ENCODE measurements at regions not wholly inside any gene's neighbourhood (a gene's known extent, or its start where the extent isn't known, plus 50 kb on each side); places are given as distances from the start of the nearest gene placed in this dataset.

DNA sequence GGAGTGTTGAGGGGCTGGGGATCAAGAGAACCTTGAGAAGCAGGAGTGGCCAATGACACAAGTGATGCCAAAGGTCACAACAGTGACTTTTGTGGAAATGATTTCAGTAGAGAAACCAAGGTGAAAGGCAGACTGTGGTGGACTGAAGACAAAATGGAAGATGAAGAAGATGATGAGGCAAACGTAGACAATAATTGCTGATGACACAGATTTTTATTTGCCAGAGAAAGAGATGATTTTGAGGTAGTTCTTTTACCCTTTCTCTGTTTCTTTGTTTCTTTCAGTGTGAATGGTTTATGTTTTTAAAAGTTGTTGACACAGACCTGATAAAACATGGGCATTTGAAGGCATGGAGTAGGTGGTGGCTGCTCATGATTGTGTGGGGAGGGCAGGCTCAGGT lies 121.0 kb upstream of the ARGLU1 start:
- Mint-ChIP-seq H3K4me3 (ENCODE audit: unreplicated experiment) (no peak overlapping the region), H3K27ac (ENCODE audit: low read depth, unreplicated experiment) (no peak overlapping the region), H3K4me1 (ENCODE audit: insufficient read depth, unreplicated experiment) (no peaks in the 10 kb centered on the region), H3K36me3 (ENCODE audit: insufficient read depth, unreplicated experiment) (no peaks in the 10 kb centered on the region), H3K9me3 (ENCODE audit: unreplicated experiment) (no peaks in the 10 kb centered on the region), H3K27me3 (ENCODE audit: insufficient read depth, unreplicated experiment) (no peaks in the 10 kb centered on the region)
- ChIA-PET CTCF (no interaction called here), POLR2A (no interaction called here)
- TF ChIP-seq, protein P1, sequence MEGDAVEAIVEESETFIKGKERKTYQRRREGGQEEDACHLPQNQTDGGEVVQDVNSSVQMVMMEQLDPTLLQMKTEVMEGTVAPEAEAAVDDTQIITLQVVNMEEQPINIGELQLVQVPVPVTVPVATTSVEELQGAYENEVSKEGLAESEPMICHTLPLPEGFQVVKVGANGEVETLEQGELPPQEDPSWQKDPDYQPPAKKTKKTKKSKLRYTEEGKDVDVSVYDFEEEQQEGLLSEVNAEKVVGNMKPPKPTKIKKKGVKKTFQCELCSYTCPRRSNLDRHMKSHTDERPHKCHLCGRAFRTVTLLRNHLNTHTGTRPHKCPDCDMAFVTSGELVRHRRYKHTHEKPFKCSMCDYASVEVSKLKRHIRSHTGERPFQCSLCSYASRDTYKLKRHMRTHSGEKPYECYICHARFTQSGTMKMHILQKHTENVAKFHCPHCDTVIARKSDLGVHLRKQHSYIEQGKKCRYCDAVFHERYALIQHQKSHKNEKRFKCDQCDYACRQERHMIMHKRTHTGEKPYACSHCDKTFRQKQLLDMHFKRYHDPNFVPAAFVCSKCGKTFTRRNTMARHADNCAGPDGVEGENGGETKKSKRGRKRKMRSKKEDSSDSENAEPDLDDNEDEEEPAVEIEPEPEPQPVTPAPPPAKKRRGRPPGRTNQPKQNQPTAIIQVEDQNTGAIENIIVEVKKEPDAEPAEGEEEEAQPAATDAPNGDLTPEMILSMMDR (IDR thresholded peaks at IDR 0.05; ENCODE audit: unreplicated experiment): no peak
- DNase-seq (ENCODE audit: unreplicated experiment): no peak
- intact Hi-C loops (cut with micrococcal nuclease): no loop called here
- BruUV-seq (replicated peaks): no TSS peak

DNA sequence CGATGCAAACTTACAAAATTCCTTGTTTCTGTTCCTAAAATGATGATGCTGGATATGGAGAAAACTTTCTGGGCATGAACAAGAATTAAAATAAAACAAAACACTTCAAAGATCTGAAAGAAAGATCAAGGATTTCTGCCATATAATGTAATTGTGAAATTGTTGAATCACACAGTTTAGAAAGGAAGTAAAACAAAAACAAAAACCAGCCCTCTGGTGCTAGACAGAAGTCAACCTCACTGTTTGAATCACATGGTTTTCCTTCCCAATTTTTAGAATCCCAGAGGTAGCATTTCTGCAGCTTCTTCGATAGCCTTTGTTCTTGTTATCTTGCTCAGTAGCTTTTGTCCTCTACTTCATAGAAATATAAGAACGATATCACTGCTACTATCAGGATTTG lies 118.2 kb upstream of the ARGLU1 start:
- Mint-ChIP-seq H3K9me3 (ENCODE audit: unreplicated experiment) (no peaks in the 10 kb centered on the region), H3K4me1 (ENCODE audit: insufficient read depth, unreplicated experiment) (no peaks in the 10 kb centered on the region), H3K27ac (ENCODE audit: low read depth, unreplicated experiment) (no peak overlapping the region), H3K27me3 (ENCODE audit: insufficient read depth, unreplicated experiment) (no peaks in the 10 kb centered on the region), H3K4me3 (ENCODE audit: unreplicated experiment) (no peak overlapping the region), H3K36me3 (ENCODE audit: insufficient read depth, unreplicated experiment) (no peaks in the 10 kb centered on the region)
- TF ChIP-seq, protein P1 (IDR thresholded peaks at IDR 0.05; ENCODE audit: unreplicated experiment): no peak
- intact Hi-C loops (cut with micrococcal nuclease): no loop called here
- no TSS peak for BruUV-seq (replicated peaks)
- ChIA-PET POLR2A (interaction anchor here (0.8 to 1.2 kb wide), 2 partner anchors 12 to 89 kb away, joined by 3 to 4 read pairs; no protein-coding TSS in a partner anchor), CTCF (interaction anchor here (3.0 kb wide), 1 partner anchor 66 kb away, joined by 8 read pairs; no protein-coding TSS in a partner anchor)
- peak; percentile 15 for DNase-seq (ENCODE audit: unreplicated experiment)

GRCh38 chr13:106685143-106685542 lies 117.2 kb upstream of the ARGLU1 start:
- no peak for DNase-seq (ENCODE audit: unreplicated experiment)
- TF ChIP-seq, protein P1 (IDR thresholded peaks at IDR 0.05; ENCODE audit: unreplicated experiment): no peak
- BruUV-seq (replicated peaks): no TSS peak
- intact Hi-C loops (cut with micrococcal nuclease): no loop called here
- H3K27me3 Mint-ChIP-seq (ENCODE audit: insufficient read depth, unreplicated experiment): no peaks in the 10 kb centered on the region
- ChIA-PET CTCF (interaction anchor here (1.0 to 3.0 kb wide), 2 partner anchors 17 to 65 kb away, joined by 3 to 8 read pairs; no protein-coding TSS in a partner anchor), POLR2A (interaction anchor here (1.2 kb wide), 1 partner anchor 90 kb away, joined by 3 read pairs; no protein-coding TSS in a partner anchor)
- no peaks in the 10 kb centered on the region for H3K9me3 Mint-ChIP-seq (ENCODE audit: unreplicated experiment)
- no peak overlapping the region for H3K4me3 Mint-ChIP-seq (ENCODE audit: unreplicated experiment)
- no peaks in the 10 kb centered on the region for H3K36me3 Mint-ChIP-seq (ENCODE audit: insufficient read depth, unreplicated experiment)
- H3K4me1 Mint-ChIP-seq (ENCODE audit: insufficient read depth, unreplicated experiment): no peaks in the 10 kb centered on the region
- H3K27ac Mint-ChIP-seq (ENCODE audit: low read depth, unreplicated experiment): no peak overlapping the region

DNA sequence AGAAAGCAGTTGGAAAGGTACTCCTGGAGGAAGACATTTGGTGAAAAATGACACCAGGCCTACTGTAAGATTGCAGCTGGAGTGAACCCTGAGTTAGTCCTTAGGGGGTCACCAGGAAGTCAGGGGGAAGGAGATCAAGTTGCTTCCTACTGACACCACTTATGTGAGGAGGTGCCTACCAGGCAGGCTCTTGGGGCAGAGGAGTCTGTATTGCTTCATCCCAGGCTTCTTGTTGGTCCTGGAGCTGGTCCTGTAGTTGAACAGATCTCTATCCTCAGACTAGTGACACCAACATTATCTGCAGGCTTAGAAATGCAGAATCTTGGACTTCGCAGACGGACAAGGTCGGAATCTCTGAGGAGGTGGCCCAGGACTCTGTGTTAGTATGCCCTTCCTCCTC lies 116.0 kb upstream of the ARGLU1 start:
- Mint-ChIP-seq H3K4me3 (ENCODE audit: unreplicated experiment) (no peak overlapping the region), H3K27ac (ENCODE audit: low read depth, unreplicated experiment) (no peak overlapping the region), H3K27me3 (ENCODE audit: insufficient read depth, unreplicated experiment) (no peaks in the 10 kb centered on the region), H3K4me1 (ENCODE audit: insufficient read depth, unreplicated experiment) (no peaks in the 10 kb centered on the region), H3K9me3 (ENCODE audit: unreplicated experiment) (no peaks in the 10 kb centered on the region), H3K36me3 (ENCODE audit: insufficient read depth, unreplicated experiment) (no peaks in the 10 kb centered on the region)
- CTCF ChIA-PET: interaction anchor here (0.7 to 3.0 kb wide), 2 partner anchors 64 to 87 kb away, joined by 5 to 8 read pairs; no protein-coding TSS in a partner anchor
- no peak for DNase-seq (ENCODE audit: unreplicated experiment)
- POLR2A ChIA-PET: no interaction called here
- BruUV-seq (replicated peaks): no TSS peak
- intact Hi-C loops (cut with micrococcal nuclease): no loop called here
- TF ChIP-seq, protein P1 (IDR thresholded peaks at IDR 0.05; ENCODE audit: unreplicated experiment): no peak

Data from MCF 10A (cell line).